ENCODE measurements at regions not wholly inside any gene's neighbourhood (a gene's known extent, or its start where the extent isn't known, plus 50 kb on each side); places are given as distances from the start of the nearest gene placed in this dataset.

DNA sequence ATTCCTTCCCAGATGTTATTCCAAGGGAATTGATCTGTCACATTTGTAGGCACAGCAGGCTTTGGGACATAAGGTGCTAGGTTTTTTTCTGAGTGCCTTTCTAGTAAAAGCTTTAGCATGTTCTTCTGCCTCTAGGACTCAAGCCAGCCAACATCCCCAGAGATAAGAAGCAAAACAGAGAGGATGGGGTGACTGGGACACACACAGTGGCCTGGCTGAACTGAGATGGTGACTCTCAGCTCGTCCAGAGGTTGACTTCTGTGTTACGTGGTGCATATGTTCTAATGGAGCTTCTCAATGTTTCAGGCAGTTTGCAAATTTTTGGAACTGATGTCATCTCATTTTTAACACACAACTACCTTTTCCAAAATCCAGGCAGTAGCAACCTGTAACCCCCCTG is 188.1 kb upstream of the CELF2 start:
- no peak for DNase-seq

DNA sequence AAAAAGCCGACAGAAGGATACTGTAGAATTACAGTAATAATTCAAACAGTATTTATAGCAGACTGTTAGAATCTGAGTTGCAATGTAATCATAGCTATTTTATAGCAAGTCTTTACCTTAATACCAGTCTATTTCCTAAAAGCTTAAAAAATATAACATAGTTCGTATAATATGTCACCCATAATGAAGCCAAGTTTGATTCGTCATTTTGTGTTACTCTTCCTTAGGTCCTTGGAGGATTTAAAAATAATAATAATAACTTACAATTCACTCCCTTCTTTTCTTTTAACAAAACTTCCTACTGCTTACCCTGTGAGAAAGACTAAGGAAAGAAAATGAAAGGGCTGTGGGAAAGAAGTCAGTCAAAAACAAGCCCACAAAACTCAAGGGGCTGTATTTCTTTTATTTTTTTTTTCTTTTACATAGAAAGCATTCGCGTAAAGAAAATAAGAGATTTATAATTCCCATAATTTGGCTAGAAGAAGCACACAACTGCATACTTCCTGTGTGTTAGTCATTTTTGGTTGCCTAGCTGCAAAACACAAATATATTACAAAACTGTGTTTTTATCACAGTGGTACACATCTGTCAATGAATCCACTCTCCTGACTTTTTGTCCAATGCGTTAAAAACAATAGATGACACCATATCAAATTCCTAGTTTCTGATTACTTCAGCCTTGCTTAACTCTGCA is 187.2 kb upstream of the CELF2 start:
- DNase-seq: peak in 1 of 2 experiments; percentile 52

DNA sequence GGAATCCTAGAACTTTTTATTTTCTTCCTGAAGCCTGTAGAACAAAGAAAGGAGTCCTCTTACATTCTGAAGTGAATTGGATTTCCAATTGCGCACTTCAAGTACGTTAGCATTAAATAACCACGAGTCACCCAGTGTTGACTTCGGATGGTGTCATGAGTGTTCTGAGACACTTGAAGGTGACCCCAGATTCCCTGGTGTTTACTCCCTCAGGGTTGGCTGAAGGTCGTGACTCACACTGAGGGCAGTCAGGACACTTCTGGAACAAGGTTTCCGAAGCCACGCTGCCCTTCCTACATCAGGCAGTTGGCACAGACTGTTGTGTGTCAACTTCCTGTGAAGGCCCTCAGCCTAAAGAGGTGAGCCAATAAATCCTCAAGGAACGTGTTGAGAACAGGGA is 186.6 kb upstream of the CELF2 start:
- peak; percentile 2 to 49 for DNase-seq

DNA sequence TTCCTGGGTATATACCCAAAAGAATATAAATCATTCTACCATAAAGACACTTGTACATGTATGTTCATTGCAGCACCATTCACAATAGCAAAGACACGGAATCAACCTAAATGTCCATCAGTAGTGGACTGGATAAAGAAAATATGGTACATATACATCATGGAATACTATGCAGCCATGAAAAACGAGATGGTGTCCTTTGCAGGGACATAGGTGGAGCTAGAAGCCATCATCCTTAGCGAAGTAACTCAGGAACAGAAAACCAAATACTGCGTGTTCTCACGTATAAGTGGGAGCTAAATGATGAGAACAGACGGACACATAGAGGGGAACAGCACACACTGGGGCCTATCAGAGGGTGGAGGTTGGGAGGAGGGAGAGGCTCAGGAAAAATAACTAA is 183.7 kb upstream of the CELF2 start:
- no peak for DNase-seq

DNA sequence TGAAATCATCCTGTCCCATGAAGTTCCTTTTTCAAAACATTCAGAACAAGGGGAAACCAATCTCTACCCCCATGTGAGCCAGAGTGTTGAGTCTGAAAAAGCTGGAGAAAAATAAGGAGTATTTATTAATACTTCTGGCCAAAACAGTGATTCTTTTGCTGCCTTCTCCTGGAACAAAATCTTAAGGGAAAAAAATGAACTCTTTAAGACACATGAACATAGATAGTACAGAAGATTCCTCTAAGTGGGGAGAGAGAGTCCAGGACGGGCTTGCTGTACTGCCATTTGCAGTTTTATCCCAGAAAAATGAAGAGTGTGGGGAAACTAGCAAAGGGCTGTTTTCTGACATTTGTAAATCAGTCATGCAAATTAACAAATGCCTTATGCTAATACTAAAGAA is 173.4 kb upstream of the CELF2 start:
- no peak for DNase-seq

DNA sequence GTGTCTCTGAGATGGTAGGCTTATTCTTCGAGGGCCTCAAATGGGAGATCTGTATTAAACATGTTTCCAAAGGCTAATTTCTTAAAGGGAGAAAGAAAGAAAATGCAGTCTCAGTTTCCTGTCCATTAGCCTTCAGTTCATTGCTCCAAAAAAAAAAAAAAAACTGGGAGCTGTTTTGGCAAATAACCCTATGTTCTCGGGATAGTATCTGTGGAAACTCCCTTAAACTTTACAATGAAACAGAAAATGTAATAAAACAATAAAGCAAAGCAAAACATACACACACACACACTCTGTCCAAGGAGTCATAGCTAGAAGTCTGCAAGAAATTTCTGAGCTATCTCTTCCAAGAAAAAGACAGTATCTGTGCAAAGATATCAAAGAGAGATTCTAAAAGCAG is 172.5 kb upstream of the CELF2 start:
- no peak for DNase-seq

DNA sequence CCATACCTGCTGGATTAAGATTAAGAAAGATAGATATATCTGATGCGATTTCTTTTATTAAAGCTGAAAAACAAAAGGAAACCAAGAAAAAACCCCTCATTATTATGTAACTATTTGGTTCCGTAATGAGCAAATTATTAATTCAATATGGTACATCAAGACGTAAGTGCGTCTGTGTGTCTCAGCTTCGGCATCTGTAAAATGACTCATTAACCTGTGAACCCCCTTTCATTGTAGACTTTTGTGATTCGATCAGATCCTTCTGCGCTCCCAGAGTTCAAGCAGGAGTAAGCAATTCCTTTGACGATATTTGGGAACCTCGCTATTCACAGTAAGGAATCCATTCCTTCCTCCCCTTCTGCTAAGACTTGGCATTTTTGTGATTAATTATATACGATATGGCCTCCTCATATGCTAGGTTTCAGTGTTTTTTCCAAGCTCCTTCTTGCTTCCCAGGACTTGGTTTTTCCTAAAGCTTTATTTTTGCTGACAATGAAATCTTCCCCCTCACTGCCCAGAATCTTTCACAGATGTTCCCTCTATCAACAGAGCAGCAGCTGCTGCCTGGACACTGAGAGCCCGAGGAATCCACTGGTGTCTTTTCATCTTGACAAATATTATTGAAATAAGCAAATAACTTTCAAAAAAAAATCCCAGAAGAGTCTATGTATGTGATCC is 171.7 kb upstream of the CELF2 start:
- no peak for DNase-seq

DNA sequence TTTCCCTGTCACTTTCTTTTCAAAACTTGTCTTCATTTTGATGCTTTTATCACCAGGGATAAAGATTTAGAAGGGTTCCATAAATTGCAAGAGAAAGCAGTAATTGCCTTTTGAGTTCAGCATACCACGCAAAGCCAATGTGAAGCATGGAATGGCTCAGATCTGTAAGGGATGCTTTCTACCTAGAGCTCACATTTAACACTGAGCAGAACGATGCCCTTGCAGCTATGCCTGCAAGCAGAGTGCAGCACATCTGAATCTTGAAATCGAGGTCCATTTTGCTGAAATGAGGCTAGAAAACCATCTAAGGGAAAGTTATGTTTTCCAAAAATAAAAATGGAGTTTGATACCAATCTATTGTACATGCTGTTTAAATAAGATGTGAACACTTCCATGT is 171.2 kb upstream of the CELF2 start:
- no peak for DNase-seq

DNA sequence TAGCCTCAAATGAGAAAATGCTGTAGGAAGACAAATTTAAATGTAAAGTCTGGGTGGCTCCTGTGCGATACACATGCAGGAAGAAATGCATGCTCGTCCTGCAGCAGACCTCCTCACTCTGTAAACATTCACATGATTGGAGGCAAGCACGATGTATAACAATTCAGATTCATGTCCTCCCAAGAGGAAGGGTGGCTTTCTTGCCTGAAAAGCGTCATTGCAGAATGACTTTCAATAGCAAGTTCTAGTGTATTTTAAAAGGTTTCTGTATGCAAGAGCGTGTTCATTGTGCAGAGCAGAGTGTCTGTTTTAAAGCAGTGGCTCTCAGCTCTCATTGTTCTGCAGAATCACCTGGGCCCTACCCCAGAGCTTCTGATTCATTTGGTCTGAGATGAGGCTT is 170.3 kb upstream of the CELF2 start:
- DNase-seq: no peak

DNA sequence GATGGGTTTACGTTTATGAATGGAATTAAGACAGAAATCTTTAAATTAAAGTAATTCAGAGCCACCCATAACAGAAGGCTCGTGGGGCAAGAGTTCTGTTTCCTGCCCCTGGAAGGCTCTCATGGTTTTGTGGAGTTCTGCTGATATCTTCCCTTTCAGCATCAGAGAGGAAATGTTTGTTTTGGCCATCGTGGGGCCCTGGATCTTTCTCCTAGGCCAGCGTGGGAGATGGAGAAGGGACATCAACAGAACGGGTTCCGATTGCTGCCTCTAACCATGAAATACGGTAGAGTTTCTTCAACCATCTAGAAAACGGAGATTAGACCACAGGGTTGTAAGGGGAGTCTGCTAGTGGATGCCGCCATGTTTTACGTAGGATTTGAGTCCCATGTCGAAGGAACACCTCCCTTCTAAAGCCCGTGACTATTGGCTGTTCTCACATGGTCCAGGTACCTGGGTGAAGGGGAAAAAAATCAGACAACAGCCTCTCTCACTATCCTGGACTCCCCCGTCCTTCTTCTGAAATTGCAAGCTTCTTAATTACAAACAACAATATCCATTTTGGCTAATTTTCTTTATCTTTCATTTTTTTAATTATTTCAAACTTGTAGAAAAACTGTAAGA is 169.1 kb upstream of the CELF2 start:
- DNase-seq: no peak

DNA sequence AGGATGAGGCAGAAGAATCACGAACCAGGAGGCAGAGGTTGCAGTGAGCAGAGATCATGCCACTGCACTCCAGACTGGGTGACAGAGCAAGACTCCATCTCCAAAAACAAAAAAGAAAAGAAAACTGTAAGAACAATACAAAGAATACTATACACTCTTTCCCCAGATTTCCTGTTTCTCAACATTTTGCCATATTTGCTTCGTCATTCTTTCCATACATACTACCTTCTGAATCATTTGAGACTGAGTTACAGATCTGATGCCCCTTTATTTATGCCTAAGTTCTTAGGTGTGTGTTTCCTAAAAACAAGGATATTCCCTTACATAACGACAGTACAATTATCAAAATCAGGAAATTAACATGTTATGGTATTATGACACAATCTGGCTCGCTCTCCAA is 168.4 kb upstream of the CELF2 start:
- no peak for DNase-seq

DNA sequence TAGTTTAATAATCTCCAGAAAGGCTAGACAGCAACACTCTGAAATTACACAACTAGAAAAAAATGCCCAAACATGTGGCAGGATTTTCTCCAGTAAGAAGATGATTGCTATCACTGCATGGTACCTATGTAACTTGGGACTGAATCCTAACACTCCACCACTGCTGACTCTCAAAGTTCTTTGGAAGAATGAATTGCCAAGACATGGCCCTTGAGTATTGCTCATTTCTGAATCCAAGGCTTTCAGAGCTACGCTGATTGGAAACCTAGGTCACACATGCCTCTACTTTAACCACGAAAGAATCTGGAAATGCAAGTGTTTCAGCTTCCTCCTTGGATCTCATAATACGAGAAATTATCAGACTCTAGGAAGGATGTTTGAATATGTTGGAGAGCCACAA is 167.5 kb upstream of the CELF2 start:
- no peak for DNase-seq

DNA sequence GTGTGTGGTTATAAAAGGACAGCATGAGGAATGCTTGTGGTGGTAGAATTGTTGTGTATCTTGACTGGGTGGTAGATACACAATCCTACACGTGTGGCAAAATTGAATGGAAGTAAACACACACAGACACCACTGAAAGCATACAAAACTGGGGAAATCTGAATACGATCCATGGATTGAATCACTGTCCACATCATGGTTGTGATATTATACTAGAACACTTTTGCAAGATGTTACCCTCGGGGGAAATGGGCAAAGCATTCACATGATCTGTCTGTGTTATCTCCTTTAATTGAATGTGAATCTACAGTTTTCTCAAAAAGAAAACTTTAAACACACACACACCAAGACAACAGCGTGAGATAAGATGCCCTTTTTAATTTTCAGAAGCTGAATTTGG is 165.2 kb upstream of the CELF2 start:
- DNase-seq: no peak

DNA sequence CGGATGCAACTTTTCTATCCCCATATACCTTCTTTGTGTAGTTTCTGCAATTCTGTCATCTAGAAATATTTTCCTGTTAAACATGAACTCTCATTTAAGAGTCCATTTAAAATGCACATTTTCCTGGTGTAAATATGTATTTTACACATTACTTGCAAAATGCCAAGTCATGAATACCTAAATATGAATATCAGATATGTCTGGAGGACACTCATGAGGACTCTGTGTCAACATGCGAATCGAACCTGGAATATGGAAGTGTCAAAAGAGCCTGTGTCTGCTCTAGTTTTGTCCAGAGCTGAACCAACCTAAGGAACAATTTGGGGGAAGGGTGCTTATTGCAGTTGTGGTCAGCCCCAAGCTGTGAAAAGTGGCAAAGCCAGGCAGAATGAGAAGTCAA is 163.7 kb upstream of the CELF2 start:
- DNase-seq: no peak

DNA sequence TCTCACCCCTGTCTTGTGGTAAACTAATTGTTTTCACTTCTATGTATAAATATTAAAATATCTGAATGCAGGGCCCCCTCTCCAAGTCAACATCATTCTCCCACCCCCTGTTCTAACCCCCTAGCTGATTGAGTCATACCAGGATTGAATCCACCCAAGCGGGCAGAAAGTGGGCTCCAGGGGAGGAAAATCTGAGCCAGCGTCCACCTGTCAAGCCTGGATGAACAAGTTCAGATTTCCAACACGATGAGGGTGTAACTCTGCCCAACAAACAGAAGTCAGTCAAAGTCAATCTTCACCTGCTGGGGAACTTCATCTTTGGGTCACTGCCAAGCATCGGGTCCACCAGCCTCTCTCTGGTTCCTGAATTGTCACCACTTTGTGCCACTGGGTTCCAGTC is 162.9 kb upstream of the CELF2 start:
- no peak for DNase-seq

DNA sequence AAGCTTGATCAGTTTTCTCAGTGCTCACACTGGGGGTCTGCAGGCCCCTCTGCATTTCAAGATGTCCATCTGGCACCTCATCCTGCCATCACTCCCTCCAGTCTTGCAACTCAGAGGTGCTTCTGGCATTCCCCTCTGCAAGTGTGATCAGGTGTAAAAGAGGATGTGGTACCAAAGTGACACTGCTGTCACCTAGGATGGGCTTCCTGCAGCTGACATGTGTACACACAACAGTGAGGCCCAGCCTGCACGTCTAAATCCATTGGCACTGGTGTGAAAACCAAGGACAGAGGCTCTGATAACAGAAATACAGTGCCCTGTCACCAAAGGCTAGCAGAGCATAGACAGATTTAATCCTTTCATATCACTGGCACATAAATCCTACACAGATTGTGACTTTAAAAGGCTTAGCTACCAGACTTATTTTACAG is 162.5 kb upstream of the CELF2 start:
- DNase-seq: no peak

DNA sequence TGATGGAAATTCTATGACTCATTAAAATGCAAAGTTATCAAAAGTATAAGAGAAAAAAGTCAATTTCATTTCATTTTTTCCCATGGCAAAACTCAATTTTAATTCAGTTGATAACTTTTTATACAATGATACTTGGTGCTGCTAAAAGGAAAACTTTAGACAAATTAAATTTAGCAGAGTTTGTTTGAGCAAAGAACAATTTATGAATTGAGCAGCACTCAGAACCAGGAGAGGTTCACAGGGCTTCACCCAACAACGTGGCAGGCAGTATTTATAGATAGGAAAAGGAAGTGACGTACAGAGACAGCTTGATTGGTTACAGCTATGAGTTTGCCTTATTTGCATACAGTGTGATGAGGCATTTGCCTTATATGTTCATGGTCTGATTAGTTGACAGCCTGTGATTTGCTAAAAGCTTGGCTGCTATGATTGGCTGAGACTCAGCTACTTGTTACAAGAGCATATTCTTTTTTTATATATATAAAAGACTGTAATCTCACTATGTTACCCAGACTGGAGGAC is 157.2 kb upstream of the CELF2 start:
- DNase-seq: no peak

DNA sequence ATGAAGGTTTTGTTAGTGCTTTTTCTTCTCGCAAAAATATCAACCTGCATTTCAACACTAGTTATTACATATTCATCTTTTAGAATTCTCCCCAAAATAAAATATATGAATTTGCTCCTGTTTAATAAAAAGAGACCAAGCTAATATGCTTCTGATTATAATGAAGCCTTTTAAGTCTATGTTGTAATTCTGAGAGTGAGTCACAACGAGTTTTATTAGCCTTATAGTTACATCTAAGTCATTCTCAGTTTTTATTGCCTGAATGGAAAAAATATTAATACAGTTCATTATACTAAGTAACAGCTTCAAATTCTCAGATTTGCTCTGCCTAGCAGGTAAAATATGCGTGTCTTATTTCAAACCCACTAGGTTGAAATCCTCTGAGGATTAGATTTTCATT is 152.4 kb upstream of the CELF2 start:
- no peak for DNase-seq

DNA sequence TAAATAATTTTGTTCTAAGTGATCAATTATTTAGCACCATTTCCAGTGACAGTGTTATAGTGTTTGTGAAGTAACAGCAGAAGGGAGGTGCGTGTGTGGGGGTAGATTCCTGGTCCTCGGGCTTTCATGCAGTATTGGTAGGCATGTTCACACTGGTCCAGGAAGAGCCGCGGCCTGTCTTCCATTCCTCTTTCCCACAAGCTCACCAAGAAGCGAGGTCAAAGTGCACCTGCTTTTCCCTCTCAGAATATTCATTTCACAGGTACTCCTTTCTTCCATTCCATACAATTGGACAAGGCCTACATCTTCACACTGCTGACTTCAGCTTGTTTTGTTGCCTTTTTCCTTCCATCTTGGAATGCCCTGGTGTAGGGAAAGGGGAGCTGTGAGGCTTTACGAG is 151.8 kb upstream of the CELF2 start:
- DNase-seq: no peak

DNA sequence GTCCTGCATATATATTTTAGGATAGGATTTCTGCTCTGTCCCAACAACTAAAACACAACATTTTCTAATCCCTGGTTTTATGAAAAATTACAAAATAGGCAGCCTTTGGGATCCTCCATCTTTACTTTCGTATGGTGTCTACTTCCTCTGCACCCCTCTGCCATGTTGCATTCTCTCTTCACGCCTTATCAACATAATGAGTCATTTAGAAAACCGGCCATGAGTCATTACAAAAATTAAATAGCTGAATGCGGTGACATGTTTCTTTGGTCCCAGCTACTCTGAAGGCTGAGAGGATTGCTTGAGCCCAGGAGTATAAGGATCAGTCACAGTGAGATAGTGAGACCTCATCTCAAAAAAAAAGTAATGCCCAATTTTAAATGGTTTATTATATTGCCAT is 148.1 kb upstream of the CELF2 start:
- no peak for DNase-seq

DNA sequence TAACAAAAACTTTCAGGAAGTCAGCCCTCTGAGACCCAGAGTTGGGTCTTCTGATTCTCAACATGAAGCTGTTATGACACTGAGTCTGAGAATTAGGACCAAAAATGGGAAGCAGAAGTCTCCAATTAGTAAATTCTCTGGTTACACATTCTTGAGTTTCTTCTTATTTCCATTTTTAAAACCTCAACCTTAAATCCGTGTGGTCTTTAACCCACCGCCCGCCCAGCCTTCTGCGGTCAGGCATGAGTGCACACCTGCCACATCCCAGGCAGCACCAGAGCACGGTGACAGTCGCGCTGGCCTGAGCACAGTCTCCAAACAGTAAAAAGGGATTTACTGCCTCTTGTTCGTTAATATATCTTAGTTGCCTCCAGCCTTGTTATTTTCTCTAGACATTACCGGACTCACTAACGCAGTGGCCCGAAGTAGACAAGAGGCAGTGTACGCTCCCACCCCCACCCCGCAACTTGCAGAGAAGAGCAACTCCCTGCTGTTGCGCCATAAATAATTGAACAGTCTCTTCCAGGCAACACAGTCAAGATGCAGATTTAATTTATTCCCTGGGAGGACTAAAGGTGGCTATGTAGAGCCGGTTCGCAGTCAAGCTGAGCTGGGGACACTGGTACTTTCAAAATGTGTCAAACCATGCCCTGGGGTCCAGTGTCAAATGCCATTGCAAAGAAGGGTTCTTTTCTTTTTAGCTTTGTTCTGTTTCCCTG is 147.0 kb upstream of the CELF2 start:
- DNase-seq: no peak

DNA sequence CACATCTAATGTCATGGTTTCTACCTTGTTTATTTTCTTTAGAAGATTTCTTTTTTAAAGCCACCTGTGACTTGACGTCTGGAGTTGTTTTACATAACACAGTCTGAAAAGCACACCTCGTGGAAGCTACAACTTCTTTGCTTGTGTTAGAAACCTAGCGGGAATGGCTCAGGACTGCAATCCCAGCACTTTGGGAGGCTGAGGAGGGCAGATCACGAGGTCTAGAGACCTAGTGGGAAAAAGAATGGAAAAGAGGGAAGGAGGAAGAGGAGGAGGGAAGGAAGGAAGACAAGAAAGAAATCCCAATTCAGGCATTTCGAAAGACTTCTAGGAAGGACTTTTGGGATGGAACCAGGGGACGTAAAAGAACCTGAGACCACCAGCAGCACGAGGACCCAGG is 146.3 kb upstream of the CELF2 start:
- DNase-seq: no peak

DNA sequence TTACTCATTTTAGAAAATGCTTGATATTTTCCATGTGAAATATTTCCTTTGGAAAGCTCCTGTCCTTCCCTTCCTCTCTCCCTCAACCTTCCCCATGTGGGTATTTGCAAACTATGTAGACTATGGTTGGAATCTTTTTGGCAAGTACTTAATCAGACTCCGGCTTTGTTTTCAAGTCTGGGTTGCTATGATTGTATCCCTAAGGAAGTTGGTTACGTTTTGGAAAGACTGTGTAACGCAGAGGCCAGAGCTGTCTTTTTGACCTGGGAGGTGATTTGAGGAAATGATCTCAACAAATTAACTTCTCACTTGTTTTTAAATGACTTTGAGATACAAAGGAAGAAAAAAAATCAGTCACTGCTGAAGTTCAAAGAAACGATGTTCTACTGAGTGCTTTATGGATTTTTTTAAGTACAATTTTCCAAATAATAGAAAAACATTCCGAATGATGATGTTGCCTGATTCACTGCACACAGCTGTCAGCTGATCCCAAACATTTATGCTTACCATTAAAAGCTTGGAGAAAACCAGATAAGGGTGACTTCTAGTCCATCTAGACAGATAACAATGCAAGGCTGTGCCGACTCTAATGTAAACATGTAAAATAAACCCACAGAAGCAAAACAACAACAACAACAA is 145.5 kb upstream of the CELF2 start:
- peak; percentile 34 to 80 for DNase-seq

All from SW 1271 (cell line).